IMR-90 (cell line): ENCODE measurements at regions not wholly inside any gene's neighbourhood (a gene's known extent, or its start where the extent isn't known, plus 50 kb on each side); places are given as distances from the start of the nearest gene placed in this dataset.

Experiments used
- ATAC-seq: fragments of 200-7000 bp; cut with Tn5 transposase; 2 replicates; pipeline ENCODE4 v1.9.1; 2020; ENCODE audit warnings: low read depth, mild to moderate bottlenecking, moderate library complexity
- BruUV-seq: library from RNA; stranded (reverse); fragments of 400-500 nt; replicated peaks from 2 replicates; lab custom pipeline; 2021; lab: Mats Ljungman, UMichigan
- CTCF ChIA-PET: fragments of 300-600 bp; formaldehyde crosslinking; extraction: SDS; loops from one replicate; lab custom pipeline; 2021; ENCODE audit warnings: antibody characterized with exemption; lab: Yijun Ruan, JAX
- POLR2A ChIA-PET: fragments of 300-600 bp; sonication (Branson Sonifier 250); formaldehyde crosslinking; loops from one replicate; lab custom pipeline; 2022; ENCODE audit warnings: antibody characterized with exemption; ENCODE audit not compliant: unreplicated experiment; lab: Charles Lee
- DNase-seq: peaks from one replicate; pipeline ENCODE4 v3.0.0; 2013
- H2AFZ ChIP-seq: replicated peaks from 2 replicates; pipeline ENCODE3; 2013; ENCODE audit warnings: low read length, mild to moderate bottlenecking; ENCODE audit not compliant: poor library complexity
- H2AK5ac ChIP-seq: 2 replicates; pipeline ENCODE4 v1.6.1; 2013; ENCODE audit warnings: low read depth, low read length, inconsistent platforms
- H2AK9ac ChIP-seq: replicated peaks from 2 replicates; pipeline ENCODE3; 2013; ENCODE audit warnings: mild to moderate bottlenecking, low read depth, low read length, moderate library complexity; ENCODE audit not compliant: poor library complexity
- H2BK120ac ChIP-seq: 2 replicates; pipeline ENCODE4 v1.6.1; 2013; ENCODE audit warnings: low read depth, low read length, inconsistent platforms
- H2BK15ac ChIP-seq: 3 replicates; pipeline ENCODE4 v1.6.1; 2013; ENCODE audit warnings: low read depth, low read length, inconsistent platforms
- H2BK20ac ChIP-seq: 2 replicates; pipeline ENCODE4 v1.6.1; 2013; ENCODE audit warnings: low read depth, mild to moderate bottlenecking, inconsistent platforms, low read length, moderate library complexity
- H2BK5ac ChIP-seq: 2 replicates; pipeline ENCODE4 v1.6.1; 2013; ENCODE audit warnings: mild to moderate bottlenecking, low read depth, low read length, inconsistent platforms; ENCODE audit not compliant: poor library complexity, severe bottlenecking
- H3K14ac ChIP-seq: replicated peaks from 2 replicates; pipeline ENCODE4 v1.6.1; 2013; ENCODE audit warnings: low read depth, low read length, inconsistent platforms
- H3K18ac ChIP-seq: 2 replicates; pipeline ENCODE4 v1.6.1; 2013; ENCODE audit warnings: low read depth, low read length, control low read depth
- H3K23ac ChIP-seq: 2 replicates; pipeline ENCODE4 v1.6.1; 2013; ENCODE audit warnings: low read depth, low read length, inconsistent platforms
- H3K27ac ChIP-seq: 2 replicates; pipeline ENCODE4 v1.5.1; 2013; ENCODE audit warnings: mild to moderate bottlenecking, control low read depth, low read length; ENCODE audit not compliant: insufficient read depth
- H3K27me3 ChIP-seq: 2 replicates; pipeline ENCODE4 v1.6.1; 2013; ENCODE audit warnings: low read length; ENCODE audit not compliant: control insufficient read depth, insufficient read depth
- H3K36me3 ChIP-seq: 2 replicates; pipeline ENCODE4 v1.6.1; 2013; ENCODE audit warnings: low read length, mixed read lengths; ENCODE audit not compliant: control insufficient read depth, insufficient read depth
- H3K4ac ChIP-seq: 2 replicates; pipeline ENCODE4 v1.6.1; 2013; ENCODE audit warnings: low read depth, low read length, inconsistent platforms
- H3K4me1 ChIP-seq: 2 replicates; pipeline ENCODE4 v1.6.1; 2013; ENCODE audit warnings: low read length, mixed read lengths; ENCODE audit not compliant: control insufficient read depth, insufficient read depth
- H3K4me2 ChIP-seq: 2 replicates; pipeline ENCODE4 v1.6.1; 2013; ENCODE audit warnings: low read depth, mild to moderate bottlenecking, control low read depth, low read length, moderate library complexity
- H3K4me3 ChIP-seq: 2 replicates; pipeline ENCODE4 v1.5.1; 2013; ENCODE audit warnings: low read depth, mild to moderate bottlenecking, control low read depth, low read length, moderate library complexity; ENCODE audit not compliant: insufficient read depth
- H3K56ac ChIP-seq: 2 replicates; pipeline ENCODE4 v1.6.1; 2013; ENCODE audit warnings: low read length, inconsistent platforms; ENCODE audit not compliant: insufficient read depth; ENCODE audit errors: extremely low read depth
- H3K79me1 ChIP-seq, 2 experiments: 2 replicates each; pipeline ENCODE4 v1.6.1; 2013; ENCODE audit warnings: low read length in 2 of 2, inconsistent platforms in 1 of 2, low read depth in 1 of 2
- H3K9ac ChIP-seq: 2 replicates; pipeline ENCODE4 v1.6.1; 2013; ENCODE audit warnings: low read depth, low read length, control low read depth
- H3K9me1 ChIP-seq: 2 replicates; pipeline ENCODE4 v1.6.1; 2013; ENCODE audit warnings: low read length, inconsistent platforms; ENCODE audit not compliant: insufficient read depth
- H3K9me3 ChIP-seq: 2 replicates; pipeline ENCODE4 v1.6.1; 2013; ENCODE audit warnings: low read length; ENCODE audit not compliant: control insufficient read depth, insufficient read depth
- H4K20me1 ChIP-seq: 2 replicates; pipeline ENCODE4 v1.6.1; 2013; ENCODE audit warnings: low read length, inconsistent platforms; ENCODE audit not compliant: insufficient read depth
- H4K5ac ChIP-seq: 2 replicates; pipeline ENCODE4 v1.6.1; 2013; ENCODE audit warnings: mild to moderate bottlenecking, low read depth, low read length, control low read depth
- H4K8ac ChIP-seq, 2 experiments: 2 replicates each; pipeline ENCODE4 v1.6.1; 2013; ENCODE audit warnings: low read depth in 2 of 2, low read length in 2 of 2, control low read depth in 1 of 2, inconsistent platforms in 1 of 2
- H4K91ac ChIP-seq: 2 replicates; pipeline ENCODE4 v1.6.1; 2013; ENCODE audit warnings: low read depth, low read length, inconsistent platforms; ENCODE audit not compliant: insufficient read depth
- FOS ChIP-seq: fragments of 150-350 bp; IDR thresholded peaks from 2 replicates; pipeline ENCODE4 v1.6.1; 2016; ENCODE audit warnings: low read depth, low read length
- MAFK ChIP-seq: IDR thresholded peaks from 2 replicates; pipeline ENCODE4 v1.6.1; 2012; ENCODE audit warnings: low read depth, low read length, improper control_type of control experiment
- RFX5 ChIP-seq: IDR thresholded peaks from 2 replicates; pipeline ENCODE4 v1.8.0; 2012; ENCODE audit warnings: low read depth, mild to moderate bottlenecking, low read length, moderate library complexity
- WGBS, 2 experiments: methylation state at CpG; one replicate each; pipeline versions ENCODE4 v1.1.5 to v1.1.7; 2013; ENCODE audit warnings: missing lambda C conversion rate in 2 of 2; ENCODE audit not compliant: insufficient read length in 1 of 2; ENCODE audit errors: extremely low coverage in 2 of 2; 5-methylcytosine and 5-hydroxymethylcytosine counted together
- dilution Hi-C: fragments of 300-500 bp; cut with HindIII; formaldehyde crosslinking; loops from one replicate; pipeline ENCODE4 v1.14.3; 2018; ENCODE audit warnings: low sequenced_read_pairs; ENCODE audit not compliant: unreplicated experiment
- in situ Hi-C: fragments of 300-500 bp; cut with MboI; formaldehyde crosslinking; loops from 3 replicates; pipeline ENCODE4 v1.14.3; 2019; ENCODE audit warnings: low sequenced_read_pairs, inconsistent platforms, mixed read lengths
- intact Hi-C: fragments of 100-400 bp; cut with micrococcal nuclease; formaldehyde crosslinking; loops from 2 replicates; pipeline ENCODE4 v1.10.0; 2022
- TF ChIP-seq, protein P1 (sequence below): fragments of 150-350 bp; IDR thresholded peaks from 2 replicates; pipeline ENCODE4 v1.6.1; 2017; ENCODE audit warnings: mild to moderate bottlenecking, antibody characterized with exemption, low read length, low read depth

- Histone ChIP-seq H3K9me3 (no peaks in the 10 kb centered on the region), H4K91ac (no peak overlapping the region), H2AFZ (no peak overlapping the region), H3K56ac (no peak overlapping the region), H3K4ac (no peak overlapping the region), H3K14ac (no peak overlapping the region), H3K23ac (no peak overlapping the region), H2AK9ac (no peak overlapping the region), H3K27me3 (peaks cover 2% of the 10 kb centered on the region), H3K4me2 (no peak overlapping the region), H3K9ac (no peak overlapping the region), H4K5ac (no peak overlapping the region), H3K36me3 (no peaks in the 10 kb centered on the region), H3K79me1 (no peaks in the 10 kb centered on the region), H4K8ac (no peak overlapping the region), H2BK15ac (no peak overlapping the region), H2AK5ac (no peak overlapping the region), H3K9me1 (no peaks in the 10 kb centered on the region), H2BK20ac (no peak overlapping the region), H3K18ac (no peak overlapping the region), H2BK120ac (no peak overlapping the region), H4K20me1 (no peaks in the 10 kb centered on the region), H3K4me3 (no peak overlapping the region), H3K4me1 (no peaks in the 10 kb centered on the region), H2BK5ac (no peak overlapping the region), H3K27ac (no peak overlapping the region)
- in situ Hi-C loops (no loop called here), dilution Hi-C loops (no loop called here), intact Hi-C loops (no loop called here)
- WGBS, 2 experiments: 83% methylated on average over 2 of the region's 5 CpGs; no CpG with 5 or more reads in 1 of the 2 experiments
- CTCF ChIA-PET: no interaction called here
- DNase-seq (no peak), ATAC-seq (no peak)
- TF ChIP-seq, protein P1, sequence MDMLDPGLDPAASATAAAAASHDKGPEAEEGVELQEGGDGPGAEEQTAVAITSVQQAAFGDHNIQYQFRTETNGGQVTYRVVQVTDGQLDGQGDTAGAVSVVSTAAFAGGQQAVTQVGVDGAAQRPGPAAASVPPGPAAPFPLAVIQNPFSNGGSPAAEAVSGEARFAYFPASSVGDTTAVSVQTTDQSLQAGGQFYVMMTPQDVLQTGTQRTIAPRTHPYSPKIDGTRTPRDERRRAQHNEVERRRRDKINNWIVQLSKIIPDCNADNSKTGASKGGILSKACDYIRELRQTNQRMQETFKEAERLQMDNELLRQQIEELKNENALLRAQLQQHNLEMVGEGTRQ: no peak
- TF ChIP-seq FOS (no peak), MAFK (no peak), RFX5 (no peak)
- no TSS peak for BruUV-seq
- POLR2A ChIA-PET: no interaction called here
Measured at GRCh38 chr3:187544326-187544725, 125.9 kb downstream of the SST start.
